ENCODE measurements at regions not wholly inside any gene's neighbourhood (a gene's known extent, or its start where the extent isn't known, plus 50 kb on each side); places are given as distances from the start of the nearest gene placed in this dataset.

GRCh38 chr4:162610116-162610515, 446.3 kb upstream of the FSTL5 start:
- H3K27me3 Mint-ChIP-seq: no peaks in the 10 kb centered on the region
- no peaks in the 10 kb centered on the region for H3K4me1 Mint-ChIP-seq (ENCODE audit: low read depth)
- no peak overlapping the region for H3K27ac Mint-ChIP-seq
- H3K4me3 Mint-ChIP-seq: no peak overlapping the region
- ChIA-PET CTCF (no interaction called here), POLR2A (no interaction called here)
- peaks cover 3% of the 10 kb centered on the region for H3K9me3 Mint-ChIP-seq
- ATAC-seq (ENCODE audit: poor library complexity): no peak
- Histone ChIP-seq H3K27me3 (ENCODE audit: control insufficient read depth in 1 of 2, insufficient read depth in 2 of 2, low read length in 2 of 2) (no peaks in the 10 kb centered on the region), H3K4me1 (ENCODE audit: insufficient read depth, low read length) (no peaks in the 10 kb centered on the region), H3K27ac (ENCODE audit: low read depth in 1 of 2, low read length in 2 of 2) (no peak overlapping the region), H3K9me3 (ENCODE audit: control insufficient read depth in 1 of 2, insufficient read depth in 1 of 2, low read length in 2 of 2) (no peaks in the 10 kb centered on the region), H3K4me3 (ENCODE audit: low read length) (no peak overlapping the region), H3K36me3 (ENCODE audit: insufficient read depth, low read length) (no peaks in the 10 kb centered on the region)
- no peak for DNase-seq
- intact Hi-C loops (cut with DNase I, micrococcal nuclease): no loop called here
- no peak for TF ChIP-seq CTCF (IDR thresholded peaks at IDR 0.05)
- H3K36me3 Mint-ChIP-seq (ENCODE audit: low read depth): no peaks in the 10 kb centered on the region

- Histone ChIP-seq H3K27ac (ENCODE audit: low read depth in 1 of 2, low read length in 2 of 2) (no peak overlapping the region), H3K4me1 (ENCODE audit: insufficient read depth, low read length) (no peaks in the 10 kb centered on the region), H3K4me3 (ENCODE audit: low read length) (no peak overlapping the region), H3K9me3 (ENCODE audit: control insufficient read depth in 1 of 2, insufficient read depth in 1 of 2, low read length in 2 of 2) (no peaks in the 10 kb centered on the region), H3K27me3 (ENCODE audit: control insufficient read depth in 1 of 2, insufficient read depth in 2 of 2, low read length in 2 of 2) (no peaks in the 10 kb centered on the region), H3K36me3 (ENCODE audit: insufficient read depth, low read length) (no peaks in the 10 kb centered on the region)
- ATAC-seq (ENCODE audit: poor library complexity): no peak
- ChIA-PET POLR2A (no interaction called here), CTCF (no interaction called here)
- intact Hi-C loops (cut with DNase I, micrococcal nuclease): no loop called here
- DNase-seq: no peak
- H3K36me3 Mint-ChIP-seq (ENCODE audit: low read depth): no peaks in the 10 kb centered on the region
- no peak overlapping the region for H3K4me3 Mint-ChIP-seq
- no peaks in the 10 kb centered on the region for H3K4me1 Mint-ChIP-seq (ENCODE audit: low read depth)
- H3K27me3 Mint-ChIP-seq: no peaks in the 10 kb centered on the region
- H3K27ac Mint-ChIP-seq: no peak overlapping the region
- H3K9me3 Mint-ChIP-seq: no peaks in the 10 kb centered on the region
- TF ChIP-seq CTCF (IDR thresholded peaks at IDR 0.05): no peak
Observed at GRCh38 chr4:162586266-162586665, 422.5 kb upstream of the FSTL5 start.

- TF ChIP-seq CTCF (IDR thresholded peaks at IDR 0.05): no peak
- ATAC-seq (ENCODE audit: poor library complexity) (no peak), DNase-seq (no peak)
- Mint-ChIP-seq H3K4me1 (ENCODE audit: low read depth) (no peaks in the 10 kb centered on the region), H3K27me3 (no peaks in the 10 kb centered on the region), H3K9me3 (no peaks in the 10 kb centered on the region), H3K4me3 (no peak overlapping the region), H3K36me3 (ENCODE audit: low read depth) (no peaks in the 10 kb centered on the region), H3K27ac (no peak overlapping the region)
- H3K4me1 ChIP-seq (ENCODE audit: insufficient read depth, low read length): no peaks in the 10 kb centered on the region
- H3K27me3 ChIP-seq (ENCODE audit: control insufficient read depth in 1 of 2, insufficient read depth in 2 of 2, low read length in 2 of 2): no peaks in the 10 kb centered on the region
- H3K36me3 ChIP-seq (ENCODE audit: insufficient read depth, low read length): no peaks in the 10 kb centered on the region
- intact Hi-C loops (cut with DNase I, micrococcal nuclease): no loop called here
- POLR2A ChIA-PET: no interaction called here
- H3K9me3 ChIP-seq (ENCODE audit: control insufficient read depth in 1 of 2, insufficient read depth in 1 of 2, low read length in 2 of 2): no peaks in the 10 kb centered on the region
- CTCF ChIA-PET: no interaction called here
- H3K4me3 ChIP-seq (ENCODE audit: low read length): no peak overlapping the region
- no peak overlapping the region for H3K27ac ChIP-seq (ENCODE audit: low read depth in 1 of 2, low read length in 2 of 2)
Observed at GRCh38 chr4:162582180-162582579, 418.4 kb upstream of the FSTL5 start.
